IMR-90 (cell line): ENCODE measurements at regions not wholly inside any gene's neighbourhood (a gene's known extent, or its start where the extent isn't known, plus 50 kb on each side); places are given as distances from the start of the nearest gene placed in this dataset.

Source experiments
- ATAC-seq: fragments of 200-7000 bp; cut with Tn5 transposase; 2 replicates; pipeline ENCODE4 v1.9.1; 2020; ENCODE audit warnings: low read depth, mild to moderate bottlenecking, moderate library complexity
- BruUV-seq: library from RNA; stranded (reverse); fragments of 400-500 nt; replicated peaks from 2 replicates; lab custom pipeline; 2021; lab: Mats Ljungman, UMichigan
- CTCF ChIA-PET: fragments of 300-600 bp; formaldehyde crosslinking; extraction: SDS; loops from one replicate; lab custom pipeline; 2021; ENCODE audit warnings: antibody characterized with exemption; lab: Yijun Ruan, JAX
- POLR2A ChIA-PET: fragments of 300-600 bp; sonication (Branson Sonifier 250); formaldehyde crosslinking; loops from one replicate; lab custom pipeline; 2022; ENCODE audit warnings: antibody characterized with exemption; ENCODE audit not compliant: unreplicated experiment; lab: Charles Lee
- DNase-seq: peaks from one replicate; pipeline ENCODE4 v3.0.0; 2013
- H2AFZ ChIP-seq: replicated peaks from 2 replicates; pipeline ENCODE3; 2013; ENCODE audit warnings: low read length, mild to moderate bottlenecking; ENCODE audit not compliant: poor library complexity
- H2AK5ac ChIP-seq: 2 replicates; pipeline ENCODE4 v1.6.1; 2013; ENCODE audit warnings: low read depth, low read length, inconsistent platforms
- H2AK9ac ChIP-seq: replicated peaks from 2 replicates; pipeline ENCODE3; 2013; ENCODE audit warnings: mild to moderate bottlenecking, low read depth, low read length, moderate library complexity; ENCODE audit not compliant: poor library complexity
- H2BK120ac ChIP-seq: 2 replicates; pipeline ENCODE4 v1.6.1; 2013; ENCODE audit warnings: low read depth, low read length, inconsistent platforms
- H2BK15ac ChIP-seq: 3 replicates; pipeline ENCODE4 v1.6.1; 2013; ENCODE audit warnings: low read depth, low read length, inconsistent platforms
- H2BK20ac ChIP-seq: 2 replicates; pipeline ENCODE4 v1.6.1; 2013; ENCODE audit warnings: low read depth, mild to moderate bottlenecking, inconsistent platforms, low read length, moderate library complexity
- H2BK5ac ChIP-seq: 2 replicates; pipeline ENCODE4 v1.6.1; 2013; ENCODE audit warnings: mild to moderate bottlenecking, low read depth, low read length, inconsistent platforms; ENCODE audit not compliant: poor library complexity, severe bottlenecking
- H3K14ac ChIP-seq: replicated peaks from 2 replicates; pipeline ENCODE4 v1.6.1; 2013; ENCODE audit warnings: low read depth, low read length, inconsistent platforms
- H3K18ac ChIP-seq: 2 replicates; pipeline ENCODE4 v1.6.1; 2013; ENCODE audit warnings: low read depth, low read length, control low read depth
- H3K23ac ChIP-seq: 2 replicates; pipeline ENCODE4 v1.6.1; 2013; ENCODE audit warnings: low read depth, low read length, inconsistent platforms
- H3K27ac ChIP-seq: 2 replicates; pipeline ENCODE4 v1.5.1; 2013; ENCODE audit warnings: mild to moderate bottlenecking, control low read depth, low read length; ENCODE audit not compliant: insufficient read depth
- H3K27me3 ChIP-seq: 2 replicates; pipeline ENCODE4 v1.6.1; 2013; ENCODE audit warnings: low read length; ENCODE audit not compliant: control insufficient read depth, insufficient read depth
- H3K36me3 ChIP-seq: 2 replicates; pipeline ENCODE4 v1.6.1; 2013; ENCODE audit warnings: low read length, mixed read lengths; ENCODE audit not compliant: control insufficient read depth, insufficient read depth
- H3K4ac ChIP-seq: 2 replicates; pipeline ENCODE4 v1.6.1; 2013; ENCODE audit warnings: low read depth, low read length, inconsistent platforms
- H3K4me1 ChIP-seq: 2 replicates; pipeline ENCODE4 v1.6.1; 2013; ENCODE audit warnings: low read length, mixed read lengths; ENCODE audit not compliant: control insufficient read depth, insufficient read depth
- H3K4me2 ChIP-seq: 2 replicates; pipeline ENCODE4 v1.6.1; 2013; ENCODE audit warnings: low read depth, mild to moderate bottlenecking, control low read depth, low read length, moderate library complexity
- H3K4me3 ChIP-seq: 2 replicates; pipeline ENCODE4 v1.5.1; 2013; ENCODE audit warnings: low read depth, mild to moderate bottlenecking, control low read depth, low read length, moderate library complexity; ENCODE audit not compliant: insufficient read depth
- H3K56ac ChIP-seq: 2 replicates; pipeline ENCODE4 v1.6.1; 2013; ENCODE audit warnings: low read length, inconsistent platforms; ENCODE audit not compliant: insufficient read depth; ENCODE audit errors: extremely low read depth
- H3K79me1 ChIP-seq, 2 experiments: 2 replicates each; pipeline ENCODE4 v1.6.1; 2013; ENCODE audit warnings: low read length in 2 of 2, inconsistent platforms in 1 of 2, low read depth in 1 of 2
- H3K9ac ChIP-seq: 2 replicates; pipeline ENCODE4 v1.6.1; 2013; ENCODE audit warnings: low read depth, low read length, control low read depth
- H3K9me1 ChIP-seq: 2 replicates; pipeline ENCODE4 v1.6.1; 2013; ENCODE audit warnings: low read length, inconsistent platforms; ENCODE audit not compliant: insufficient read depth
- H3K9me3 ChIP-seq: 2 replicates; pipeline ENCODE4 v1.6.1; 2013; ENCODE audit warnings: low read length; ENCODE audit not compliant: control insufficient read depth, insufficient read depth
- H4K20me1 ChIP-seq: 2 replicates; pipeline ENCODE4 v1.6.1; 2013; ENCODE audit warnings: low read length, inconsistent platforms; ENCODE audit not compliant: insufficient read depth
- H4K5ac ChIP-seq: 2 replicates; pipeline ENCODE4 v1.6.1; 2013; ENCODE audit warnings: mild to moderate bottlenecking, low read depth, low read length, control low read depth
- H4K8ac ChIP-seq, 2 experiments: 2 replicates each; pipeline ENCODE4 v1.6.1; 2013; ENCODE audit warnings: low read depth in 2 of 2, low read length in 2 of 2, control low read depth in 1 of 2, inconsistent platforms in 1 of 2
- H4K91ac ChIP-seq: 2 replicates; pipeline ENCODE4 v1.6.1; 2013; ENCODE audit warnings: low read depth, low read length, inconsistent platforms; ENCODE audit not compliant: insufficient read depth
- CHD1 ChIP-seq: IDR thresholded peaks from 2 replicates; pipeline ENCODE4 v1.6.1; 2012; ENCODE audit warnings: low read depth, low read length, improper control_type of control experiment
- MAFK ChIP-seq: IDR thresholded peaks from 2 replicates; pipeline ENCODE4 v1.6.1; 2012; ENCODE audit warnings: low read depth, low read length, improper control_type of control experiment
- MAZ ChIP-seq: IDR thresholded peaks from 2 replicates; pipeline ENCODE4 v1.6.1; 2012; ENCODE audit warnings: low read depth, mild to moderate bottlenecking, low read length, improper control_type of control experiment, moderate library complexity, borderline replicate concordance
- MXI1 ChIP-seq: IDR thresholded peaks from 2 replicates; pipeline ENCODE4 v1.6.1; 2012; ENCODE audit warnings: low read depth, mild to moderate bottlenecking, low read length, moderate library complexity, borderline replicate concordance
- POLR2A ChIP-seq: IDR thresholded peaks from 2 replicates; pipeline ENCODE4 v1.6.1; 2012; ENCODE audit warnings: mild to moderate bottlenecking, low read depth, low read length
- RCOR1 ChIP-seq: IDR thresholded peaks from 2 replicates; pipeline ENCODE4 v1.6.1; 2012; ENCODE audit warnings: mild to moderate bottlenecking, low read length, improper control_type of control experiment; ENCODE audit not compliant: insufficient replicate concordance
- RFX5 ChIP-seq: IDR thresholded peaks from 2 replicates; pipeline ENCODE4 v1.8.0; 2012; ENCODE audit warnings: low read depth, mild to moderate bottlenecking, low read length, moderate library complexity
- SMC3 ChIP-seq: fragments of 150-350 bp; IDR thresholded peaks from 2 replicates; pipeline ENCODE4 v1.6.1; 2016; ENCODE audit warnings: low read depth, mild to moderate bottlenecking, antibody characterized with exemption, low read length, moderate library complexity
- WGBS, 2 experiments: methylation state at CpG; one replicate each; pipeline versions ENCODE4 v1.1.5 to v1.1.7; 2013; ENCODE audit warnings: missing lambda C conversion rate in 2 of 2; ENCODE audit not compliant: insufficient read length in 1 of 2; ENCODE audit errors: extremely low coverage in 2 of 2; 5-methylcytosine and 5-hydroxymethylcytosine counted together
- dilution Hi-C: fragments of 300-500 bp; cut with HindIII; formaldehyde crosslinking; loops from one replicate; pipeline ENCODE4 v1.14.3; 2018; ENCODE audit warnings: low sequenced_read_pairs; ENCODE audit not compliant: unreplicated experiment
- in situ Hi-C: fragments of 300-500 bp; cut with MboI; formaldehyde crosslinking; loops from 3 replicates; pipeline ENCODE4 v1.14.3; 2019; ENCODE audit warnings: low sequenced_read_pairs, inconsistent platforms, mixed read lengths
- intact Hi-C: fragments of 100-400 bp; cut with micrococcal nuclease; formaldehyde crosslinking; loops from 2 replicates; pipeline ENCODE4 v1.10.0; 2022
- TF ChIP-seq, protein P1 (sequence below): fragments of 150-350 bp; IDR thresholded peaks from 2 replicates; pipeline ENCODE4 v1.6.1; 2017; ENCODE audit warnings: mild to moderate bottlenecking, antibody characterized with exemption, low read length, low read depth

DNA sequence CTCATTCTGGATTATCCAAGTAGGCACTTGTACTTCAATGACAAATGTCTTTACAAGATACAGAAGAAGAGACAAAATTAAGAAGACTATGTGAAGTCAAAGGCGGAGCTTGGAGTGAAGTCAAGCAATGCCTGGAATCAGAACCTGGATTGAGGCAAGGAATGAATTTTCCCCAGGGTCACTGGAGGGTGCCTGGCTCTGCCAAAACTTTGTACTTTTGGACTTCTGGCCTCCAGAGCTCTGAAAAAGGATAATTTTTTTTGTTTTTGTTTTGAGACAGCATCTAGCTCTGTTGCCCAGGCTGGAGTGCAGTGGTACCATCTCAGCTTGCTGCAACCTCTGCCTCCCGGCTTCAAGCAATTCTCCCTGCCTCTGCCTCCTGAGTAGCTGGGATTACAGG, 119.3 kb upstream of the AGBL1 start:
- H3K27me3 ChIP-seq: no peaks in the 10 kb centered on the region
- H3K9me3 ChIP-seq: peaks cover 3% of the 10 kb centered on the region; the same call in 1 of the 2 replicates
- H3K79me1 ChIP-seq: no peaks in the 10 kb centered on the region
- H3K14ac ChIP-seq: no peak overlapping the region
- dilution Hi-C loops: no loop called here
- in situ Hi-C loops: no loop called here
- H3K23ac ChIP-seq: no peak overlapping the region
- no peak overlapping the region for H3K56ac ChIP-seq
- H4K5ac ChIP-seq: no peak overlapping the region
- no peak overlapping the region for H3K18ac ChIP-seq
- WGBS, 2 experiments: no CpG with 5 or more reads among the region's 2 CpGs
- TF ChIP-seq MXI1 (no peak), MAFK (no peak), POLR2A (no peak), RFX5 (no peak), MAZ (no peak), RCOR1 (no peak), SMC3 (no peak), CHD1 (no peak)
- TF ChIP-seq, protein P1, sequence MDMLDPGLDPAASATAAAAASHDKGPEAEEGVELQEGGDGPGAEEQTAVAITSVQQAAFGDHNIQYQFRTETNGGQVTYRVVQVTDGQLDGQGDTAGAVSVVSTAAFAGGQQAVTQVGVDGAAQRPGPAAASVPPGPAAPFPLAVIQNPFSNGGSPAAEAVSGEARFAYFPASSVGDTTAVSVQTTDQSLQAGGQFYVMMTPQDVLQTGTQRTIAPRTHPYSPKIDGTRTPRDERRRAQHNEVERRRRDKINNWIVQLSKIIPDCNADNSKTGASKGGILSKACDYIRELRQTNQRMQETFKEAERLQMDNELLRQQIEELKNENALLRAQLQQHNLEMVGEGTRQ: no peak
- no peak overlapping the region for H2BK5ac ChIP-seq
- H3K4me3 ChIP-seq: no peak overlapping the region
- H2BK15ac ChIP-seq: no peak overlapping the region
- no peak overlapping the region for H3K27ac ChIP-seq
- H3K4me1 ChIP-seq: no peaks in the 10 kb centered on the region
- ChIA-PET POLR2A (no interaction called here), CTCF (no interaction called here)
- no peak overlapping the region for H4K91ac ChIP-seq
- no peak overlapping the region for H2BK120ac ChIP-seq
- DNase-seq (no peak), ATAC-seq (no peak)
- no peaks in the 10 kb centered on the region for H4K20me1 ChIP-seq
- no peak overlapping the region for H3K9ac ChIP-seq
- H3K9me1 ChIP-seq: no peaks in the 10 kb centered on the region
- H2BK20ac ChIP-seq: no peak overlapping the region
- H3K4me2 ChIP-seq: no peak overlapping the region
- no peak overlapping the region for H4K8ac ChIP-seq
- no peaks in the 10 kb centered on the region for H3K36me3 ChIP-seq
- no peak overlapping the region for H2AFZ ChIP-seq
- BruUV-seq: no TSS peak
- H2AK5ac ChIP-seq: no peak overlapping the region
- H2AK9ac ChIP-seq: no peak overlapping the region
- intact Hi-C loops: no loop called here
- H3K4ac ChIP-seq: no peak overlapping the region
